Activated gamma-delta T cell (primary cell): ENCODE measurements at regions not wholly inside any gene's neighbourhood (a gene's known extent, or its start where the extent isn't known, plus 50 kb on each side); places are given as distances from the start of the nearest gene placed in this dataset.

Source experiments
- DNase-seq: peaks from one replicate; lab custom pipeline; 2025; lab: John Stamatoyannopoulos, UW

DNA sequence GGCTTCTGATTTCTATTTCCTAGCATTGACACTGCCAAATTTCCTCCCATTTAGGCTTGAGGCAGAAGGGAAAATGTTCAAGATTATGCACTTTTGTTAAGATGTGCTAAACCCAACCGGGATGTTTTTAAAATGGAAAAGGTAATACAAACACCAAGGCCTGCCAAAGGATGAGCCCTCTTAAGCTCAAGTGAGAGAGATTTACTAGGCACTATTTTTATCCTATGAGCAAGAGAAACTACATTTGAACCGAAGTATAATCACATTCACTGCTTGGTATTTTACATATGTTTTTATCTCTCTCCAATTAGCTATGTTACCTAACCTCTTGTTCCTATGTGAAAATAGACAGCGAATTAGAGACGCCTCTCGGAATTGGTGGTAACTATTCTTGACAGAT is 295.8 kb downstream of the GABRB3 start:
- DNase-seq = no peak

DNA sequence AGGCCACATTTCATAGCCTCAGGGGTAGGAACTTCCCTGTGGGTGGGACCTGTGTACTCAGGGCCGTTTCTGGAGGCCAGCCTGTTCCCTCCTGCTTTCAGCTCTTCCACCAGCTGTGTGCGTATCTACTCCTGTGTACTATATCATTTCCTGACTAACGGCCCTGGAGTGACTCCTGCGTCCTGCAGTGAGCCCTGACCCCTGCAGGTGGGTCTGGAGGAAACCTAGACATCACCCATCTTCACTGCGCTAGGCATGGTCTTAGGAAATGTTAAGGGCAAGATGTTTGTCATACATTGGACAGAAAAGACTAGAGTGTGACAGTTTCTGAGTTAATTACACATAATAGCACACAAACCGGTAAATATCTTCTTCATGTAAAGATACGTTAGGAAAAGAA is 297.3 kb downstream of the GABRB3 start:
- no peak for DNase-seq

DNA sequence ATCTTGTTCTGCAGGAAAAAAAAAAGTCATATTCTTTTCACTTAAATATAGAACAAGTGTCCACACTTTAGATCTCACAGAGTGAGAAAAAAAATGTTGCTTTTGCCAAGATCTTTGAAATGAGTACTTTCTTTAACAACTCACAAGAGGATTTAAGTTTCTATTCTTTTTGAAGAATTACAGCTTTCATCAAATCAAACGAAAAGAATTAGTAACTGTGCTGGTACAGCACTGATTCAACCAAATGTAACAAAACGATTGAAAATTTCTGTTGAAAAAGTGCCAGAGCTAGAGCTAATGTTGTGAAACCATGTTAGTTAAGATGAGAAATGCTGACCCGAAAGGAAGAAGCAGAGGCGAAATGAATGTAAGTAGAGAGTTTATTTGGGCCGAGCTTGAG is 300.2 kb downstream of the GABRB3 start:
- no peak for DNase-seq

DNA sequence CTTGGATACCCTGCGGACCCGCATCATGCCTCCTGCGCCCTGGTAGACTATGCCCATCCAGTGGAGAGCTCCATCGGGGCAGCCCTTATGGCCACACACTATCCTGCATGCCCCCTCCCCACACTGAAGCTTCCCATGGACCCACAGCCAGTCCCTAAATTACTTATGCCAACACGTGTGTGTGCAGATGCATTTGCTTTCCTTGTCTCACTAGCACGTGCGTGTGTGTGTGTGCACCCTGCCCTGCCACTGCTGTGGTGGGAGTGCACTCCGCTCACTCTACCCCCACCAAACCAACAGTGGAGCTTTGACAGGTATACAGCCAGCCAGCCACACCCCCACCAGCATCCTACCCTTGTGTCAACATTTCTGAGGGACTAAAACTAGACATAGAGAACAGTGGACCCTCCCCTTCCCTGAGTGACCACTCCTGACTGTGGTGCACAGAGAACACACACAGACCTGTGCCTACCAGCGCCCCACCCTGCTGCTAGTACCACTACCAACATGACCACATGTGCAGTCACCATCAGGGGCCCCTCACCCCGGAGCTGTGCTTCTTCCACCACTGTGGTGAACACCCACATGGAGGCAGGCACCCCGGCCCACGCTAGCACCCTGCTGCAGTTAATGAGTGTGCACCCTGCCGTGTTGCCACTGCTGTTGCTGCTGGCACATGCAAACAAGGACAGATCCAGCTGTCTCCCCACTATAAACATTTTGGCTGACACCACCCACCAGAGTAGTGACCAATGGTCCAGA is 310.8 kb downstream of the GABRB3 start:
- DNase-seq = no peak

DNA sequence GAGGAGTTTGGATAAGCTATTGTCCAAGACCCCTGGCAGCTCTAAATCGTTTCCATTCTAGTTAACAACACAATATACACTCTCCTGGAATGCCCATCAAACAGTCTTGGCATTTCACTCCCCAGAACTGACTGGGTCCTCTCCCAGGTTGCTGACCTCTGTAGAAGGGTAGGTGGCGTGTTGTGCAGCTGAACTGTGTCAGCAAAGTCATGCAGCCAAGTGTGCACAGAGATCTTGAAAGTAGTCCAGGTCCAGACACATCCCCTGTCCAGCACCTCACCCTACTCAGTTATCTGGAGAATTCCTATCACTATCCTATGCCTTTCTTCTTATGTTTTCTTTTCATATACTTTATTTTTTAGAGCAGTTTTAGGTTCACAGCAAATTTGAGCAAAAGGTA is 312.7 kb downstream of the GABRB3 start:
- no peak for DNase-seq

DNA sequence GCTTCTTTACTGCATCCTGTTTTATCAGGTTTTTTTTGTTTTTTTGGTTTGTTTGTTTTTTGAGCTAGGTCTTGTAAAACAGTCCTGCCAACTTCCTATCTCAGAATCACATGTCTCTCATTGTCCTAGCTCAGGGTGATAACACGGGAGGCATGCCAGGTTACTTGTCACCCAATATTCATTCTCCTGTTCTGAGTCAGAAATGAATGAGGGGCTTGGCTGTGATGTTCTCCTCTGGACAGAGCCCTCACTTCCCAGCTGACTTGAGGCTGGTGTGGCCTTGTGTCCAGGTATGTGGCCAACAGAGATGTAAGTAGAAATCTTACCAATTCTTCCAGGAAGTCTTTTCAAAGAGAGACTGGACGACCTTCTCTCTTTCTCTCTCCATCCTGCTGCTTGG is 317.0 kb downstream of the GABRB3 start:
- DNase-seq = no peak

DNA sequence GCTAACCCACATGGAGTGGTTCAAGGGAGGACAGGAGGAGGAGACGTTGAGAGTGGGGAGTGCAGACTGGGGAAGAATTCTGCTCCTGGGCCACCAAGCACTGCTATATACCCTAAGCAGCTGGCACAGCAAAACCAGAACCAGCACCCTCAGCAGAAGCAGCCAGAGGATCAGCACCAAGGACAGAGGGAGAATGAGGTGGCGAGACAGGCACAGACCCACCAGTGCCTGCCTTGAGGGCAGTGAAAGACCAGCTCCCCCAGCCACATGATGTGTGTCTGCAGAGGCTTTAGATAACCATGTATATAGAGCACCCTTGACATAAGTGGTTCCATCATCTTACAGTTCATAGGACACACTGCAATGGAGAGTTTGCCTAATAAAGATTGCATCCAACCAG is 319.0 kb downstream of the GABRB3 start:
- DNase-seq = no peak

DNA sequence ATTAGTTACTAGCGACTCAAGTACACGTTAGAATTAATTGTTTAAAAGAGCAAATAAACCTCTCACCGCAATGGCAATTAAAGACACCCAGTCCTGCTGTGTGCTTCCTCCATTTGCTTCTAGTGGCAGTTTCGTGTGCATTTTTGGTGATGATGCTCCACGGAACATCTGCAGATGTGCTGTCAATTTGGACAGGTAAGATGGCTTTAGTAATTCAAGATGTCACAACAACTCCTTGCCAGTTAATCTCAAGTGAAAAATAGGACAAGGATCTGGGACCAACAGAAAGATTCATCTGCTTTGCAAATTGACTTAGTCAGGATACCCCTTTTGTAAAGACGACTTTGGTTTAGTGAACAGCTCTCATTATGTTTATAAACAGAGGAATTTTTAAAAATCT is 320.9 kb downstream of the GABRB3 start:
- no peak for DNase-seq

DNA sequence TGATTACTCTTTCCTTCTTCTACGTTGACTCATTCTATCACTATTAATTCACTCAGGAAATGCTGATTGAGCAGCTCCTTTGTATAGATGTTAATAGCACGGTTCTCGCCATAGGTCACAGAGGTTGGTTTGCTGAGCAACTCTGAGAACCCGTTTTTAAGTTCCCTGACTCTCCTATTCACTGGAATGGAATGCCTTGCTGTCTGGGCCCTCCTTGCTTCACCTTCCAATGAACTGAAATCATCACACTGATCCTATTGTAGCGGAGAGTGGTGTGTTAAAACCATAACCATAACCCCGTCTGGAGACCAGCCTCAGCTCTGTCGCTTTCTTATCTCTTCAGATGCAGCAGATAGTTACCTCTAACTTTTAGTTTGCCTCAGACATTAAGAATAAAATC is 323.6 kb downstream of the GABRB3 start:
- no peak for DNase-seq

DNA sequence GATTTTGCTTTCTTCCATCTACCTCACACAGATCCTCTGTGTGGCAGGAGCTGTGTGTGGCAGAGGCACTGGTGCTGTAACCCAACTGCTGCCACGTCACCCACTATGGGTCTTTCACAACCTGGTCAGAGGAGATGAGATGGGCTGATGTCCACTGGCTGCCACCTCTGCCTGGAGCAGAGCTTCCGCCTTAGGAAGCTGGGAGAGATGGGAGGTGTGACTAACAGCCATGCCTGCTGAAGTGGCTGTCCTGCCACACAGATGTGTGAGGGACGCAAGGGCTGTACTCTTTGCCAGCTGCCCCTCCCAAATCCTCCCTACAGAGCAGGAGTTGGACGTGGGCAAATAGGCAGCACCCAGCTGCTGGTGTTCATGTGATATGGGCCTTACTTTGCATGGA is 329.5 kb downstream of the GABRB3 start:
- no peak for DNase-seq

DNA sequence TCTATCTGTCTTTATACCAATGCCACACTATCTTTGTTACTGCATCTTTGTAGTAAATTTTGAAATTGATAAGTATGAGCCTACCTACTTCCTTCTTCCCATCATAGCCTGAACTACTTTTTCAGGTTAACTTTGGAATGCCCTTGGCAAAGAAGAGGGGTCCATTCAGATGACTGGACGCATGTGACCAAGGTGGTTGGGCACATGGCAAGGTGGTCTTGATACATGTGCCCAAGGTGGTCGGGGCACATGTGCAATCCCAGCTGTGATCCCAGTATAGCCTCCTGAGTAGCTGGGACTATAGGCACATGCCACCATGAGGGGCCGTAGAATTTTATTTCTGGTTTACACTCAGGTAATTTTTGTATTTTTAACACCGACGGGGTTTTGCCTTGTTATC is 330.2 kb downstream of the GABRB3 start:
- no peak for DNase-seq

DNA sequence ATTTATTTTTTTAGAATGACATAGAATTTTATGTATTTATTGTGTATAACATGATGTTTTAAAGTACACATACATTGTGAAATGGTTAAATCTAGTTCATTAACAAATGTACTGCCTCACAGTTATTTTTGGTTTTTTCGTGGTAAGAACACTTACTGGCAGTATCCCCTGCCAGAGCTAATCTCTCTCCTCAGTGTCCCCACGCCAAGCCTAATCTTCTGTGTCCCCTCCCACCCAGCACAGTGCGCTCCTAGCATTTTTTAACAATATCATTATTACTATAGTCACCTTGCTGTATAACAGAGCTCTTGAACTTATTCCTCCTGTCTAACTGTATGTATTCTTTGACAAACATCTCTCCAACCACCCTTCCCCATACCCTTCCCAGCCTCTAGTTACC is 333.2 kb downstream of the GABRB3 start:
- no peak for DNase-seq

DNA sequence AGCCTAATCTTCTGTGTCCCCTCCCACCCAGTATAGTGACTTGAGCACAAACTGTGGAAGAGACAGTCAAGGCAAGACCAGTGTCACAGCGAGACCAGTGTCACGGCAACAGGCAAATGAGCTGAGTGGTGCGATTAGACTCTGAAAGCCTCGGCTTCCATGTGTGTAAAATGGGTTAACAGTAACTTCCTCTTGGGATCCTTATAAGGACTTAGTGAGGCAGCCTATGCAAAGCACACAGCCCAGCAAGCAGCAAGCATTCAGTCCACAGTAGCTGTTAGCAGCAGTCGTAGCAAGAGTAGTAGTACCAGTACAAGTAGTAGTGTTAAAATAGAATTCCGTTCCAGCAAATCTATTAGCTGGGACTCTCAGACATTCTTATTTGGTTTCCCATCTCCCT is 334.1 kb downstream of the GABRB3 start:
- DNase-seq = no peak

DNA sequence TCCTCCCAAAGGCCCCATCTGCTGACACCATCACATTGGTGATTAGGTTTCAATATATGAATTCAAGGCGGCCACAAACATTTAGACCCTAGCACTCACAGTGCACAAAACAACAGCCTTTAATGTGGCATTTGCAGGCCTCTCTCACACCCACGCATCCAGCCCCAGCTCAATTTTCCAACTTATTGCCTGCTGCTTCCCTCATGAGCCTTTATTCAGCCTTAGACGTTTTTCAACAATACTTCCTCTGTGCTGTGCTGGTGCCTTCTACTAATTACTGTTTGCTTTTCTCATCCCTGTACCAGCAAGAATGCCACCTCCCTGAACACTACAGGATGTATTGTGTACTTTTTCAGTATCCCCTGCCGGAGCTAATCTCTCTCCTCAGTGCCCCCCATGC is 334.6 kb downstream of the GABRB3 start:
- no peak for DNase-seq

DNA sequence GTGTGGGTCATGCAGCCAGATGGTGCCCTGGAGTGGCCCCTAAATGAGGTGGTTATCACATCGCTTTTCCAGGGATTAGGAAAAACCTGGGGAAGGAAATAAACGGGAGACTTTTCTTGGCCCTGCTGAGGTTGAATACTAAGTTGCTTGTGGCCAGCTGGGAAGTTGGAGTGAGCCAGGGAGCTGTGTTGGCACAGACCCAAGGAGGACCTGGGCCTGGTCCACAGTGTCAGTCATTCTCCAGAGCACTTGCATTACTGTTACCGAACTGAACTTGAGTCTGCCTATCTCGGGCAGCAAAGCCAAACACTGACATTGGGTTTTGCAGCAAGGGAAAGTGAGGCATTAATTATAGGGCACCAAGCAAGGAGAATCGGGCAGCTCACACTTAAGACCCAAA is 339.0 kb downstream of the GABRB3 start:
- no peak for DNase-seq

DNA sequence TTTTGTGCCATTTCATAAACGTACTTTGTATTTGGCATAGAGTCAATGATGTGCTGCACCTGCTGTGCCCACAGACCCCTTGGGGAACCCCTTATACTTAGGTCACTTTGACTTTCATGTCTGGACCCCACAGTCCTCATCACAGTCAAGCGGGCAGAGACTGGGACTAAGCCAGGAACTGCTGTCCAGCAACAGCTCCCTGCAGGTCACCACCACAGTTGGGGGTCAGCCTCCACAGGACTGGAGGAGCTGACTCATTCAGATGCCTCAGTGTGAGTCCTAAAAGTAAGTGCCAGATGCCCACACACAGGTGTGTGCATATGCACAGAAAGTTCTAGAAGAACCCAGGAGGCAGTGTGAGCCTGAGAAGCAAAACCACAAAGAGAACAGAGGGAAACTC is 339.8 kb downstream of the GABRB3 start:
- no peak for DNase-seq

DNA sequence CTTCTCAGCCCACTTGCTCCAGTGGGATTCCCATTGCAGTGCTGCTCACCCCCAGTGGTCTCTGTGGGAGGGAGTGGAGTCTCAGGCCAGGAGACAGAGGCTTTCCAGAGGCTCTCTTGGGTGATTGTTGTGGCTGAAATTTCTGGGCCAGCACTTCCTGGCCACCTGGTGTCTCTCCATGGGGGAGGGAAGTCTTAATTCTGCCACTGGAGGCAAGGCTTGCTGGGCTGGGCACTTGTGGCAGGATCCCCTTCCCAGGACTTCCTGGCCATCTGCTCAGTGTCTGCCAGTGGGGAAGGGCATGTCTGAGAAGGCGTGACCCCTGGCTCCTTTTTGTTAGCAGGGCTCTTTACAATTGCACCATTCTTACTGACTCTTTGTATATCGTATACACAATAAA is 351.8 kb downstream of the GABRB3 start:
- no peak for DNase-seq

DNA sequence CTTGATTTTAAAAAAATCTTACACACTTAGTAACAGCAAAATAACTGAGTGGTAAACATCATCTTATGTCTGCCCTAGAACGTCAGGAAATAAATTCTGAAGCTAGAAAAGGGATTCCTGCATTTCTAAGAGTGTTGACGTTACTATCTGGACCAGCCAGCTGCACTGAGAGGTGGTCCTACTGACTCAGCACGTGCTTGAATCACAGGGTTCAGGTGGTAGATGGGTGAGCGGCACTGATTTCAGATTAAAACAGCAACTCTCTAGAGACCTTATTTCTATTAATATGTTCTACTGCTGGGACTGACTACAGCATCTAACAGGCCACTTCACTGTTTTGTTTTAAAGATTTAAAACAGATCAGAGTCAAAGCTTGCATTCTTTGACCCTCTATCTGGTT is 377.2 kb downstream of the GABRB3 start:
- no peak for DNase-seq

DNA sequence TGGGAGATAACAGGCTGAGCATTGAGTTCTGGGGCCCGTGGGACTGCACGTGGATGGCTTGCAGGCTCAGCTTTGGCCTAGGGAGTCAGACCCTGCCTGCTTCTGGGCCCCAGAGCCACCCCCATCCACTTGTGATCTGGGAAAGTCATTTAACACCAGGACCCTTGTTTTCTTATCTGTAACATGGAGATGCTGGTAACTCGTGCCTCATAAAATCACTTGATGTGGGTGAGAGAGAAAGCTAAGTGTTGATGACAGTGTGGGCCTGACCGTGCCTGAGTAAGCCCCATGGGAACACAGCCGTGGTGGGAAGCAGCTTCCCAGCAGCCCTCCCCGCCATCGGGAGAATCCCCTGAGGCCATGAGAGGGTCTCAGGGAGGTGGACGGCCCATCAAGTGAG is 378.1 kb downstream of the GABRB3 start:
- no peak for DNase-seq

DNA sequence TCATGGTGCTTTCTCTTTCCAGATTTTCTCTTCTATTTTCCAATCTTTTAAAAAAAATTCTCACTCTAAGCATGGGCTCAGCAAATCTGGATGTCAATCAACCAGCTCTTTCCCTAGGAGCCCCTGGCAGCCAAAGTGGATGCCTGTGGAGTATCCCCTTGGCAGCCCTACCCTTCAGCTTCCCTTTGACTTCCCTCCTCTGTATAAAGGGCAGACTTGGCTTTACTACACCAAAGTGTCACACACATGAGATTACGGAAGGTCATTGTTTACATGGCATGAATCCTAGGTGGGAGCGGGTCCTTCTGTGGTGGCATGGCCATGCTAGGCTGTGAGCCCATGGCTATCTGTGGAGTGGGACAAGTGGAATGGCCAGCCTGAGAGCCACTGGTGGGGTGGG is 379.9 kb downstream of the GABRB3 start:
- no peak for DNase-seq

DNA sequence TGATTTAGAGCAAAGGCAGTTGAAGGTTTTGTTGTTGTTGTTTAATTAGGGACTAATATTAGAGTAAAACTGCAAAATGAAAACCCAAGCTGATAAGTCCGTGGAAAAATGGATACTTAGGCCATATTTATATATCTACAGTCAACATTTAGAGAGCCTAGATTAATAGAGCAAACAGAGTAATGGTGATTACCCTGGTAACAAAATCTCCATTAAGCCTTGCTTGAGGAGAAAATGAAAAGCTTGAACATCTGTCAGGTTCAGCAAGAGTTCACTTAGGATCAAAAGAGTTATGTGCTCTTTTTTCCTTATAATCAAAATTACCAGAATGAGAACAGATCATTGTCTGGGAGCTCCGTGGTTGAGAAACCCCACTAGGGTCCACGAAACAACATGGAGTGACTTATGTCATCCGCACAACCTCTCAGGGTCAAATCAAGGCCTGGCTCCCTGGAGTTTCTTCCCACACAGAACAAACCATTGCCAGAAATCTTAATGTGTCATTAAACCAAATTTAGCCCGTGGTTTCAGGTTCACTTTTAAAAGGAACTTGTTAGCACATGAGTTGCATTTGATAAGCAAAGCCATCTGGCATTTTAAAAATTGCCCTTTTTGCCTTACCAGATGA is 381.2 kb downstream of the GABRB3 start:
- no peak for DNase-seq

DNA sequence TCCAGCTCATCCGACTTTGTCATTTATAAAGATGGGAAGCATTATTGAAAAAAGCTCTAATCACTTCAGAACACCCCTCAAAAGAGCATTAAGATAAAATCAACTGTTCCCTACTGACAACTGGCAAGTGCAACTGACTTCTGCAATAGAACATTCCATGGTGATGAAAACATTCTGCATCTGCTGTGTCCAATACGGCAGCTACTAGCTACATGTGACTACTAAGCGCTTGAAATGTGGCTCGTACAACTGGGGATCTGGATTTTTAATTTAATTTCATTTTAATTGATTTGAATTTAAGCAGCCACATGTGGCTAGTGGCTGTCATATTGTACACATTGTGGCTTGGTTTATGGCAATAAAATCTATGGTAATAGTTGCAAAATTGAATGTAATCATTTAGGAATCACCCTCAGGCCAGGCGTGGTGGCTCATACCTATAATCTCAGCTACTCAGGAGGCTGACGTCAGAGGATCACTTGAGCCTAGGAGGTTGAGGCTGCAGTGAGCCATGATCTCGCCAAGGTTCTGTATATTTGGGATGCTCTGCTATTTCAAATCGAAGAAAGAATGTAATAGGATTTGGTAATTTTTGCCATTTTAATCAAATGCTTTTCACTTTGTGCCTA is 390.3 kb downstream of the GABRB3 start:
- no peak for DNase-seq

DNA sequence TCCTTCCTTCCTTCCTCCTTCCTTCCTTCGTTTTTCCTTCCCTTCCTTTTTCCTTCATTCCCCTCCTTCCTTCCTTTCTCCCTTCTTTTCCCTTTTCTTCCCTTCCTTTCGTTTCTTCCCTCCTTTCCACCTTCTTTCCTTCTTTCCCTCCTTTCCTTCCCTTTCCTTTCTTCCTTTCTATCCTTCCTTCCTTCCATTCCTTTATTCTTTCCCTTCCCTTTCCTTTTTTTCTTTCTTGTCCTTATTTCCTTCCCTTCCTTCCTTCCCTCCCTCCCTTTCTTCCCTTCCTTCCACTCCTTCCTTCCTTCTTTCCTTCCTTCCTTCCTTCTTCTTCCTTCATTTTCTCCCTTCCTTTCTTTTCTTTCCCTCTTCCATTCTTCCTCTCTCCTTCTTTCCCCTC is 394.6 kb downstream of the GABRB3 start:
- DNase-seq = no peak

DNA sequence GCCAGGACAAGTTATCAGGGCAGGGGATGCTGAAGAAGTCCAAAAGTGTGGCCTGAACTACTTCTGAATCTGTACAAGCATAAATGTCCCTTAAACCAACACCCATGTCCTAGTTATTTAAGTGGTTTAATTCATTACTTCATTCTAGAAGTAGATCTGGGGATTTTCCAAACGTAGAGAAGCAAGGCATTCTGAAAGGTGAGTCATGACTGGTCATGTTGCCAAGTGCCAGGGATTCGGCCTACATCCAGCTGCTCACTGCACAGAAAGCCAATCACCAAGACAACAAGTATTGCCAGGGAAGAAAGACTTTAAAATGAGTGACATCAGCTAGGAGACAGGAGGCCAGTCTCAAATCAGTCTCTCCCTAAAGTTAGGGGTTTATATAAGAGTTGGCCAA is 396.6 kb downstream of the GABRB3 start:
- DNase-seq = no peak
